HG03378 (cell line): ENCODE measurements at regions not wholly inside any gene's neighbourhood (a gene's known extent, or its start where the extent isn't known, plus 50 kb on each side); places are given as distances from the start of the nearest gene placed in this dataset.

ENCODE experiments used
- ATAC-seq: cut with Tn5 transposase; IDR thresholded peaks from one replicate; pipeline ENCODE4 v1.9.1; 2021; ENCODE audit warnings: mild to moderate bottlenecking, moderate library complexity; ENCODE audit not compliant: unreplicated experiment

DNA sequence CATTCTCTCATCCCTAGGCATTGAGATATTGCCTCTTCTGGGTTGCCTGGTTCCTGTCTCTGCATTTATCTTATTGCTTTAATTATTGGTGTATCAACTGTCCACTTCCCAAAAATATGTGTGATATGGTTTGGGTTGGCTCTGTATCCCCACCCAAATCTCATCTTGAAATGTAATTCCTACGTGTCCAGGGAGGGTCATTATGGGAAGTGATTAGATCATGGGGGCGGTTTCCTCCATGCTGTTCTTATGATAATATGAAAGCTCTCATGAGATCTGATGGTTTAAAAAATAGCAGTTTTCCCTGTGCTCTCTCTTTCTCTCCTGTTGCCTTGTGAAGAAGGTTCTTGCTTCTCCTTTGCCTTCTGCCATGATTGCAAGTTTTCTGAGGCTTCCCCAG lies 308.3 kb upstream of the HS3ST1 start:
- ATAC-seq = no peak

DNA sequence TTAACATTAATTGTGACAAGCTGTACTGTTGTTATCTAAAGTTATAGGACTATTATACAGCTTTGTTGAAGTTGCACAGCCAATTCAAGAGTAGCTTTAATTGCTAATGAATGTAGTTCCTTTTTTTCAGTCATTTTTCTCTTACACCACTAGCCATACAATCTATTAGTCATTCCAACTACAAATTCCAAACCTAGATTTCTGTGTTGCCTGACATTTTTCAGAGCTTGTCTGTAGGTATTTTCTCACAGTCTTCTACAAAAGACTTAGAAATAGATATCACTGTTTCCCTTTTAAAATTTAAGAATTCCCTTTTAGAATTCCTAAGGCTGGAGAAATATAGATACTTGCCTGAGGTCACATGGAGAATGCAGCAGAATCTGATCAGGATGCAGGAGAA lies 307.0 kb upstream of the HS3ST1 start:
- no peak for ATAC-seq

DNA sequence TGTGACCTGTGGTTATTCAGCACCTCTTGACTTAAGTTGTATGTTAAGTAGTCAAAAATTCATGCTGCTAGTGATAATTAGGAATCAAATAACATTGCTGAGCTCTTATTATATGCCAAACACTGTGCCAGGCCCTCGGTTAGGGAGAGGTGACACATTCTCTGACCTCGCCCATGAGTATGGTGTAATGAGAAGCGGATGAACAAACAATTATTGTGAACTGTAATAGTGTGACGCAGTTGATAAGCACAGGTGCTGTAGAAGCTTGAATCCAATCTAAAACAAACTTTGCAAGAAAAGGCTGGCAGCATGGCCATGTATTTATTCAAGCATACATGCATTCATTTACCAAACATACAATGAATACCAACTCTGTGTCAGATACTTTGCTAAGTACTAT lies 303.5 kb upstream of the HS3ST1 start:
- ATAC-seq = no peak

DNA sequence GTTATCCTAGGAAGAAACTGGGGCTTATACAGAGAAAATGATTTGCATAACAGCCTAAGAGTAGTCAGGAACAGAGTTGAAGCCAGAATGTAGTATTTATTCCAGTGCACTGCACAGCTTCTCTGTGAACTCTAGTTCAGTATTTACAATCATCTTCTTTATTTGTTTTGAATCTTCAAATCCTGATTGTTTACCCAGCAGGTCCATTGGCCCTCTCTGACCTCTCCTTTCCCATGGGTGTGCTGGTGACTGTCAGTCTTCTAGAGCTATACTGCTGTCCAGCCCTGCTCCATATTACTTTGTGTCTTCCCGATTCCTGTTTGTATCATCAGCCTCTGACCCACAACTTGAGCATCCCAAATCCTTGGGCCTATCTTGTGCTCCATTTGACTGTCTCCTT lies 301.9 kb upstream of the HS3ST1 start:
- no peak for ATAC-seq

DNA sequence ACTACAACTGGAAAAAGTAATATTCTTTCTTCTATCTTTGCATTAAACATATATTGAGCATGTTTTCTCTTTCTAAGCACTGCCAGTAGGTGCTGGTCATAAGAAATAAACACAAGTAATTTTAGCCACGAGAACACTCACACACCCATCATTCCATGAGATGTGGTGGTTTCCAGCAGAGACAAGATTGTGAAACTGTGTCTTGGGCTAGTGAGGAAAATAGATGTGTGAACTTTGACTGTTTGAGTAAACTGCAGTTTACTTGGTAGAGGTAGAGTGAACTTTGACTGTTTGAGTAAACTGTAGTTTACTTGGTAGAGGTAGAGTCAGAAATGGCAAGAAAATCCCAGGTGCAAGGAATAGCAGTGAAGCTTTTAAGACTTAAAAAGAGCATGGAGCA lies 300.9 kb upstream of the HS3ST1 start:
- no peak for ATAC-seq

DNA sequence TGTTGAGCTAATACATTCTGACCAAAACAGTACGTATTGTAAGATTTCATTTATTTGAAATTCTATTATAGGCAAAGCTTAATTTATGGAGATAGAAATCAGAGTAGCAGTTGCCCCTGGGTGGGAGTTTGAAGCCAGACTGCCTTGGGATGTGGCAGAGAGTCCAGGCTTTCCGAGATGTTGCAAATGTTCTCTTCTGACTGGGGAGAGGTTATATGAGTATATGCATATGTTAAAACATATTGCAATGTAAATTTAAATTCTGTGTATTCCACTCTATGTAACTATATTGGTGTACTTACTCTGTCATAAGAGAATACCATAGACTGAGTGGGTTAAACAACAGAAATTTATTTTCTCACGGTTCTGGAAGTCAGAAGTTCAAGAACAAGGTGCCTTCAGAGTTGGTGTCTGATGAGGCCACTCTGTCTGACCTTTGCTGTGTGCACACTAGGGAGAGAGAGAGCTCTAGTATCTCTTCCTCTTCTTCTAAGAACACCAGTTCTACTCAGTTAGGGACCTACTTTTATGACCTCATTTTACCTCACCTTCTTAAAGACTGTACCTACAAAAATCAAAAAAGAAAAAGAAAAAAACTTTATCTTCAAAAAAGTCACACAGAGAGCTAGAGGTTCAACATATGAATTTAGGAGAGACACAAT lies 299.3 kb upstream of the HS3ST1 start:
- ATAC-seq = no peak

DNA sequence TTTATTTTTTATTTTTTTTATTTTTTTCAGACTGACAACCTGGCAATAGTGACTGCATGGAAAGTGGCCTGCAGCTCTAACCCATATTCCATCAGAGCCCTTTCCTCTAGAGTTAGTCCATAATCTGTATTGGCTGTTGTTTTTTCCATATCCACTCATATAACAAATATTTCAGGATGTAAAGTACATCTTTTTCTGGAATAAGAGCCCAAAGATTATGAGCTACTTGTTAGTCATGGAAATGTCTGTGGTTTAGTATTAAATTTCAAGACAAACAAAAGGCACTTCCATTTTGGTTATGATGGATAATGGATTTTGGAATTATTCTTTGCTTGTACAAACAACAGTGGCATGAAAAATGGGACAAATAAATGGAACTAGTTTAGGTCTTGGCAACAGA lies 296.0 kb upstream of the HS3ST1 start:
- ATAC-seq = no peak

DNA sequence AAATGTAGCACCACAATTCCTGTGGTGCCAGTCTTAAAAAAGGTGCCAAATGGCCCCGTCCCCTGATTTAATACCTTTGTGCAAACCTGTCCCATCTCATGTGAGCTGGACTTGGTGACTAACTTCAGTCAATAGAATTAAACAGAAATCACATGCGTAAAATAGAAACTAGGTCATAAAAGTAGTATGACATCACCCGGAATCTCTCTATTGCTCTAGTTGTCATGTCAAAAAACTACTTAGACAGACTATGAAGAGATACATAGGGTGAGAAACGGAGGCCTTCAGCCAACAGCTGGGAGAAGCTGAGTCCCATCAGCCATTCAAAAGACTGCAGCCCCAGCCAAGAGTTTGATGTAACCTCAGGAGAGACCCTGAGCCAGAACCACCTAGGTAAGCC lies 293.5 kb upstream of the HS3ST1 start:
- no peak for ATAC-seq

DNA sequence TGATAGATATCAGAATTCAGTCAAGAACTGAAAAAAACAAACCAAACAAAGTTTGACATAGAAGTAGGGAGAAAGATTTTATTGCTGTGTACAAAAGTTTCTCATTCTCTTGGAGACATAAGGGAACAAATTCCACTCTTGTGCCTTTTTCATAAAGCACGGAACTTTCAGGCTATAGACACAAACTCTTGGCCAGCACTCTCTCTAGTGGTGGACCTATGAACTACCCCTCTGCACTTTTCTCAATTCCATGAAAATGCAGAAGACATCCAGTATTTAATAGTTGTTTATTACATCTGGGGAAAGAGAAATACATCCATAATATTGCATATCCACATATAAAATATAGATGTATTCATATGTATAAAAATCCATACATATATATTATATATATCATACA lies 291.6 kb upstream of the HS3ST1 start:
- no peak for ATAC-seq

DNA sequence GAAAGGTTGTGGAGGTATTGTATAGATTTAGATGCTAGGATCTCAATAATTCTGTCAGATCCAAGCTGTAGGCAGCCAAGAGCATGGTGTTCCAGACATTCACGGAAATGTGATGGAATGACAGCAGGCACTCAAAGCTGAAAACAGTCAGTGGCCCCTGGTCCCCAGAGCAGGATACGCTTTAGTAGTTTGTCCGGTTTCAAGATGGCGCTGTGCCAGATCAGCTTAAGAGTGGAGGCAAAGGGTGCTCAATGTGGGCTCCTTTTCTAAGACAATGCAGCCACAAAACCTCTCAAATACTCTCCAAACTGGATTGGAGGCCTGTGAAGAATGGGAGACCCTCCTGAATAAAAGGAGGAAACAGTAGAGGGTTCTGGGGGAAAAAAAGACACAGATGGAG lies 291.2 kb upstream of the HS3ST1 start:
- ATAC-seq = no peak

DNA sequence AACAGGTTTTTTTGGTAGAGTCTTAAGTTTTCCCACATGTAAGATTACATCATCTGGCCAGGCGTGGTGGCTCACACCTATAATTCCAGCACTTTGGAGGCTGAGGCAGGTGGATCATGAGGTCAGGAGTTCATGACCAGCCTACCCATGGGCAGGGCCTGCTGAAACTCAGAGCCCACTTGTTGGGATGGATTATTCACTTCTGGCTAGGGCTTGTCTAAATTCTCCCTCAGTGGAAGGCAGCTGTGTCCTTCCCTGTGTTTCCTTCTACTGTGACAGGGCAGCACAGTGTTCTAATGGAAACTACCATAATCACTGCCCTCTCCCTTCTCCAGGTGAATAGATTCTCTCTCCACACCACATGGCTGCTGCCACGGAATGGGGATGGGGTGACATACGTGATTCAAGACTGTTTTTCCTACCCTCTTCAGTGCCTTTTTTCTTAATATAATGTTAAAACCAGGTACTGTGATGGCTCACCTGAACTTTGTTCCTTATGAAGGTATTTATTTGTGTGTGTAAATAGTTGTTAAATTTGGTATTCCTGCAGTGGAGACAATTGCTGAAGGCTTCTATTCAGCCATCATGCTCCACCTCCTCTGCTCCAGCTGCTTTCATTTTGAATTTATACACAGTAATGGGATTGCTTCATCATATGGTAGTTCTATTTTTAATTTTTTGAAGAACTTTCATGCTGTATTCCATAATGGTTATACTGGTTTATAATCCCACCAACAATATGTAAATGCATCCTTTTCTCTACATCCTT lies 287.2 kb upstream of the HS3ST1 start:
- no peak for ATAC-seq

DNA sequence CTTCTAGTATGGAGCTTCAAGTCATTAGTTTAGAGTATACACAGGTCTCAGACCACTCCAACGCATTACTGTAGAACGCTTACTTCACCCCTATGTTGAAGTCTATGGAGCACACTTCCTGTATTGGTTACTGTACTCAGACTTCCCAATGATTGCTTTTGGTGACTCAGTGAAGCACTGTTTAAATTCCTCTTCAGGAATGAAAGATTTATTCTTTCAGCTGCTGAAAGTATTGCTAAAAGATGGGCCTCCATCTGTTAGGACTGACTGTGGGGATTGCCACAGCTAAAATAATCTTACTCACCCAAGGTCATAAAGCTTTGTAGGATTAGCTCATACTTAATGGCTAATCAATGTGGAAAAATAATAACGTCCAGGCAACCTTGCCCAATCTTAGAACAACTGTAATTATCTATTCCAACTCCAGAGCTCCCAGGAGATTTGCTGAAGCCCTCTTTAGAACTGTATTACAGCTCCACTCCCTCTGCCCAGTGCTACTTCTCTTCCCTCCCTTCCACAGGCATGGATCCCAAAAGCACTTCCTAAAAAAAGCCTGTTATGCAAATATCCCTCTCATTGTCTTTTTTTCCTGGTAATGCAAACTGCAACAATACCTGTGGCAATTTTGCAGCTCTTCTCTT lies 281.9 kb upstream of the HS3ST1 start:
- ATAC-seq = no peak

DNA sequence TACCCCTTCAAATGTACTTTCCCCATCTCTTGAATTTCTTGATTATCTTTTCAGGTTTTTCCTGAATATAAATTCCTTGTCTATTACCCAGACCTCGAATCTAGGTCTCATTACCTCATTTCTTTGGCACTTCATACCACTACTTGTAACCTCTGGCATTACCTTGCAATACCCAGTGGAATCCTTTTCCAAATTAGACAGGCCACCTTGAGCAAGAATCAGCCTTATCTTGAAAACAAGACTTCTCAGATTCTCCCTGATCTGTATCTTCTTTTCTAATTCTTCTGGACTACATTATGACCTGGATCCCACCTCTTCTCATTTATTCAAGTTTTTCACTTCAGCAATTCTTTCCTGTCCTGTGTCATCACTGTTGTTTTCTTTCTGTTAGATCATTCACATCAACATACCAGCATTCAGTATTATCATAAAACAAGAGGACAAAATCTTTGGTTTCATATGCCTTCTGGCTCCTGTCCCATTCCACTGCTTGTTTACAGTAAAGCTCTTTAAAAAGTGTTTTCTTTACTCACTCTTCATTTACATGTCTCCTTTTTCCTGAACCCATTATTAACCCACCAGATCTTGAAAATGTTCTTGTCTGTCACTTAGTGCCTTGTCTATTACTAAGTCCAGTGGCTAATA lies 275.6 kb upstream of the HS3ST1 start:
- no peak for ATAC-seq

DNA sequence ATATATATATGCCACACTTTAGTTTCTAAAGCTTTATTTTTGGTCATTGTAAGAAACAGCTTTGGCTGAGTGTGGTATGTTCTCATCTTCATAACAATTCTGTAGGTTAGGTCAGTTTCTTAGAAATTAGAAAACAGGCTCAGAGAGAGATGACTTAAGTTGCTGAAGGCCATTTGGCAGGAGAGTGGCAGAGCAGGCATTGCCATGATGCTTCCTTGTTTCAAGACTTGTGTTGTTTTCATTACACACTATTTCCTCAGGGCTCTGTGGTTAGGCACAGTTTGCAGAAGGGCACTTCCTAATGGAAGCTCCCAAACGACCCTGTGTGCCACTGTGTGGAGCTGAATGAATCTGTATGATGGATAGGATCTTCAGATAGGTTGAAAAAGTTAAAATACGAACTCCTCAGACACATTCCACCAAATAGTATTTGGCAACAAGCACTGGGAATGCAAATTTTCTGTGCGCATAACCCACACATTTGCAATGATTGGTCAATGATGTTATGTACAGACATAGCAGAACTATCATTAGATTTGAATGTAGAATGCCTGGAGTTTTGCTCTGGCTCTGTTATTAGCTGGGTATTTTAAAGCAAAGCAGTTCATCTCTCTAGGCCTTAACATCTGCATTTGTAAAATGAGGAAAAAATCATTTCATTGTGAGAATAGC lies 274.3 kb upstream of the HS3ST1 start:
- ATAC-seq = no peak

DNA sequence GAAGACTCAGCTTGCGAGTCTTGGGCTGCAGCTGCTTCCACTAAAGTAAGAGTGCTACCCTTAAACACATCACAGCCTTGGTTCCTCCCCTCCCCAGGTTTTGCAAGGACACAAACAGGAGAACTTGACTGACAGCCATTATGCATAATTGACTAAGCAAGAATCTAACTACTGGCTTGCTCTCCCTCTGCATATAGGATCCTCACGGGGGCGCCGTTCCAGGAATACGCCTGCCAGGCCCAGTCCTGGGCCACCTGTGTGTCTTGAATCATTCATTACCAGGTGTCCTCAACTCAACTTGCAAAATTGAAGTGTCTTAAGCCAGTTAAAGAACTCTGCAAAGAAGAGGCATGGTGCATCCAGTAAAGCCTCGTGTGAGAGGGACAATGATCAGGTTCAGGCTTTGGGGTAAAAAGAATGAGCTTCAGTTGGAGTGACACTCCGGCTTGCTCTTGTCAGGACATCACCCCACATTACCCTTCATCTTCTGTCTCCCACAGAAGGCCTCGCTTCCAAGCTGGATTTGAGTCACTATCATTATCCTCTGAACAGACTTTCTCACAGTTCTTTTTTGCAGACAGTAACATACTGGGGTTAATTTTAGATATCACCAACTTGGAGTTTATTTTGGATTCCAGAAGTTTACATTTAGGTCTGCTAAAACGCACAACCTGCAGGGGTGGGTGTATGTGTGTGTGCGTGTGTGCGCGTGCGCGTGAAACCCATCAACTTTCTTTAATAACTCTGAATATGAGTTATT lies 273.5 kb upstream of the HS3ST1 start:
- ATAC-seq = no peak

DNA sequence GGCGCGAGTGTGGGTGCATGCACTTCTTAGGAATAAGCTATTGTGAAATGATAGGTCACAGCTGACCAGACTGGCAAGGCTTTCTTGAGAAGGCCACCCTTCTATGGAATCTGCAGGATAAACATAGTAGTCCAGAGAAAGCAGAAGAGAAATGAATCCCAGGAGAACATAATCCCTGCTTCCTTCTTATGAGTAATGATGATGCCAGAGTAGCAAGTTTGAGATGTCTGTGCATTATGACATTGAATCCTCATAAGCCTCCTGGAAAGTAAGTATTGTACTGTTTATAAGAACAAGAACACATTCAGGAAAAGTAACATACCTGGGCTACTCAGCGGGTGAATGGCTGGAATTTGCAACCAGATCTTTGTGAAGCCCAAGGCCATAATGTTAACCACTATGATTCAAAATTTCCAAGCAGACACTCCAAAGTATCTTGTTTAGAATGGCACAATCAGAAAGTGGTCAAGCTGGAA lies 272.1 kb upstream of the HS3ST1 start:
- ATAC-seq = no peak

DNA sequence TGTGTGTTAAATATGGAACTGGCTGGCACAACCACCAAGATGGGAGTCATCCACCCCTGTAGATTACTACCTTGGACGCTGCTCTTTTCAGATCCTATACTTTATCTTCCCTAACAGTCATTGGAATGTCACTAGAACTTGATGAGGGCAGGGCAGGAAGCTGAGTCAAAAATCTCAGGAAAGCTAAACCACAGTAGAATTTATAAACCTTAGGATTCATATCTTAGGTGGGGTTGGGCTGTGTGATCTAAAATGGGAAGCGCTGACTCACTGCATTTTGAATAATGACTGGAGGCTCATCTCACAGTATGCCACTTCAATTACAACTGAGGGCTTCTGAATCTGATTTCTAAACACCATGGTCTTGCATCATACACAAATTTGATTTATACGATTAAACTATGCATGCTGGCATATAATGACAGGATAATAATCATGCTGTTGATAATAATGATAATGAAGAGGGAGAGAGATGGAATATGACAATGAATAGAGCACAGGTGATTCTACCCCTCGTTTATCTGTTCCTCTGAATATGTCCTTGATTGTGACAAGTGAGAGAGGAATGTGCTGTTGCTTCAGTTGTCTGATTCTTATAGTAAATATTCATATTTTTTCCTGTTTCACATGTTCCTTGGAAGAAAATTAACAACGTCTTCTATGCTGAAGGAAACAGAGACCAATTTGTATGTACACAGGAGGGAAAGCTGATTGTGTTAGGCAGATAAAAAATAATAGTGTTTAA lies 270.3 kb upstream of the HS3ST1 start:
- ATAC-seq = no peak

DNA sequence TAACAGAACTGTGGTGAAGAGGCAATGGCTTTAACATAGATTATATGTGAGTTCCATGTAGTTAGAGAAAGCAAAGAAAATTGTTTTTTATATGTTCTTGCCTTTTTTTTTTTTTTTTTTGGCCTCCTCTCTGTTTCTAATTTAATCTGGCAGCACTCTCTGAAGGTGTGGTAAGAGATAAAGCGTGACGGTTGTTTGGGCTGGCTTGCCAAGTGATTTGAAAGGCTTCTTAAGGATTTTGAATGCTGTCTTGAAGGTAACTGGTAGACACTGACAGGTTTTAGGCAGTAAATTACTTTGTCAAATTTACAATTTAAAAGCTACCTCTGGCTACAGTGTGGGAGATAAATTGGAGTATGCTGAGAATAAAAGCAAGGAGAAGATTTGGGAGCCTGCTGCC lies 269.3 kb upstream of the HS3ST1 start:
- no peak for ATAC-seq

DNA sequence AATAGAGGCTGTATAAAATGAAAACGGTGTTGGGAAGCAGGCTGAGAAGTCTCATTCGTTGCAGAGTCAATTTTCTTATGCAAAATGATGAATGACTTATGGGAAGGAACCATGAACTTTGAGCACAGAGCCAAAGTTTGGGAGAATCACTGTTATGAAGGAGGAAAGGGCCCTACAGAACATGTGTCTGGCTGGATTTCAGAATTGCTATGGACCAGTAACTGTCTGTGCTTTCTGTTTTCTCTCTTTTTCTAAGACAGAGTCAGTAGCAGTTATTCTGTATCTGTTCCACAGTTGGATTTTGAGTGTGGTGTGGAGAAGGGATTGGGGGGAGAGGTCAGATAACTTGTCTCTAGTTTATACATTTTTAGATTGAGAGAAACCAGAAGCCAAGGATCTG lies 265.0 kb upstream of the HS3ST1 start:
- no peak for ATAC-seq

DNA sequence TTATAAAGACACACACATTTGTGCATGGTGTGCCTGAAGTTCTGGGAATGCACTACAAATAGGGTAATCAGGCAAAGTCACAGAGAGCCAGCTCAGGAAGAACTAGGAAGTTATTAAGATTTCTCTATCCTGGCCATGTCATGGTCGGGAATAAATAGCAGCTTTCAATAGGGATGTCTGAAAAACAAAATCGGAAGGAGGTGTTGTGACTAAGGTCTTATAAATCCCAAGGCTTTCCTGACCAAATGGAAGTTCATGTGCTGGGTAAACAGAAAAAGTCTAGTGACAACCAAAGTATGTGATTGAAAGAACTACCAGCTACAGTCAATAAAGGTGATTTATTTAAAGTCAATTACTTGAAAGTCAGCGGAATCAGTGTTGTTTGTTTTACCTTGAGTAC lies 262.5 kb upstream of the HS3ST1 start:
- ATAC-seq = no peak
